Liver (tissue), 3 donors: ENCODE measurements at regions not wholly inside any gene's neighbourhood (a gene's known extent, or its start where the extent isn't known, plus 50 kb on each side); places are given as distances from the start of the nearest gene placed in this dataset.

ENCODE experiments used
- CTCF ChIP-seq: fragments of 150-350 bp; IDR thresholded peaks from 2 replicates; pipeline ENCODE4 v1.5.1; 2017; ENCODE audit warnings: improper control_type of control experiment, low read depth, low read length; ENCODE audit not compliant: missing input control
- REST ChIP-seq: IDR thresholded peaks from 2 replicates; pipeline ENCODE4 v1.6.1; 2016; ENCODE audit warnings: antibody characterized with exemption, mild to moderate bottlenecking
- SP1 ChIP-seq: IDR thresholded peaks from 2 replicates; pipeline ENCODE4 v1.6.1; 2018; ENCODE audit warnings: antibody characterized with exemption, mild to moderate bottlenecking
- ZBTB33 ChIP-seq: IDR thresholded peaks from 2 replicates; pipeline ENCODE4 v1.6.1; 2016; ENCODE audit warnings: antibody characterized with exemption
- donor health status: healthy.
- donor health status: healthy.

- TF ChIP-seq SP1 (no peak), CTCF (no peak), REST (no peak), ZBTB33 (no peak)
These were observed 88.4 kb upstream of the ZMIZ1 start for GRCh38 chr10:78980354-78980753.
